HFF-Myc (cell line): ENCODE measurements at regions not wholly inside any gene's neighbourhood (a gene's known extent, or its start where the extent isn't known, plus 50 kb on each side); places are given as distances from the start of the nearest gene placed in this dataset.
"Not testable (repeated sequence)": the region's sequence is repeated elsewhere in the genome, so short reads cannot be mapped to it uniquely, and the experiment has no call there.

Experiments used
- DNase-seq: peaks from one replicate; pipeline ENCODE4 v3.0.0-alpha.2; 2011; ENCODE audit warnings: low read depth; ENCODE audit errors: extremely low read depth
- H3K4me3 ChIP-seq: replicated peaks from 2 replicates; pipeline ENCODE4 v1.5.1; 2011; ENCODE audit warnings: low read depth, mild to moderate bottlenecking, control low read depth, low read length
- TF ChIP-seq, protein P1 (sequence below): IDR thresholded peaks from 2 replicates; pipeline ENCODE4 v1.5.1; 2012; ENCODE audit warnings: mild to moderate bottlenecking, low read depth, low read length, control low read depth; ENCODE audit errors: missing control alignments

DNA sequence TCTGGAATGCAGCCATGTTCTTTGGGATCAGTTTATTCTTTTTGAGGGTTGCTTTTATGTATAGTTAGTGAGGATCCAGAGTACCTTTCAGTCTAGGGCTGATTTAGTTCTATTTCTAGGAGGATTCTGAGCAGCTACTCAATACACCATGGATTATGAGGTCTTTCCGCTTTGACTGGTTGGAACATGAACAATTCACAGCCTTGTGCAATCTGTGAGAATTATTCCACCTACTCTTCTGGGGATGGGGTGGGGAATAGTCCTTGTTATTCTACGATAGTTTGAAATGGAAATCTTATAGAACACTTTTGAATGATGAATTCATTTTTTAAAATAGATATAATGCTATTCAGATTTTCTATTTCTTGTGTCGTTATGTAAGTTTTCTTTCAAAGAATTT is 212.3 kb upstream of the ARRDC3 start:
- DNase-seq: no peak
- H3K4me3 ChIP-seq: no peak overlapping the region
- TF ChIP-seq, protein P1, sequence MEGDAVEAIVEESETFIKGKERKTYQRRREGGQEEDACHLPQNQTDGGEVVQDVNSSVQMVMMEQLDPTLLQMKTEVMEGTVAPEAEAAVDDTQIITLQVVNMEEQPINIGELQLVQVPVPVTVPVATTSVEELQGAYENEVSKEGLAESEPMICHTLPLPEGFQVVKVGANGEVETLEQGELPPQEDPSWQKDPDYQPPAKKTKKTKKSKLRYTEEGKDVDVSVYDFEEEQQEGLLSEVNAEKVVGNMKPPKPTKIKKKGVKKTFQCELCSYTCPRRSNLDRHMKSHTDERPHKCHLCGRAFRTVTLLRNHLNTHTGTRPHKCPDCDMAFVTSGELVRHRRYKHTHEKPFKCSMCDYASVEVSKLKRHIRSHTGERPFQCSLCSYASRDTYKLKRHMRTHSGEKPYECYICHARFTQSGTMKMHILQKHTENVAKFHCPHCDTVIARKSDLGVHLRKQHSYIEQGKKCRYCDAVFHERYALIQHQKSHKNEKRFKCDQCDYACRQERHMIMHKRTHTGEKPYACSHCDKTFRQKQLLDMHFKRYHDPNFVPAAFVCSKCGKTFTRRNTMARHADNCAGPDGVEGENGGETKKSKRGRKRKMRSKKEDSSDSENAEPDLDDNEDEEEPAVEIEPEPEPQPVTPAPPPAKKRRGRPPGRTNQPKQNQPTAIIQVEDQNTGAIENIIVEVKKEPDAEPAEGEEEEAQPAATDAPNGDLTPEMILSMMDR: no peak

DNA sequence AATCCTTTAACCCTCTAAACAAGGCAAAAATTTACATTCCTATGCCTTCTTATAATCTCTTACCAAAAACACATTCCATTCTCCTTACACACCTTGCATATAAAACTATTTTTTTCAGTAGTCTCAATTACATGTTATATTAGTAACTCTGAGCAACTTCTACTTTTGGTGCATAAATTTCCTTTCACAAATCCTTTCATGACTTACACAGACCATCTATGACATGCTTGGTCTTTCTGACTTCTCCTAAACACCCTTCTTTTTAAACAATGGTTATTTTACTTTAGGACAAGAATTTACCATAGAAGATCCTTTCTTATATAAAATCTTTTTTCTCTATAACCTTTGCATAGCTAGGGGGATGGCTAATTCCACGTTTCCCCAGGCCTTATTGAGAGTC is 208.0 kb upstream of the ARRDC3 start:
- DNase-seq: peak; percentile 4
- H3K4me3 ChIP-seq: no peak overlapping the region
- TF ChIP-seq, protein P1: no peak

DNA sequence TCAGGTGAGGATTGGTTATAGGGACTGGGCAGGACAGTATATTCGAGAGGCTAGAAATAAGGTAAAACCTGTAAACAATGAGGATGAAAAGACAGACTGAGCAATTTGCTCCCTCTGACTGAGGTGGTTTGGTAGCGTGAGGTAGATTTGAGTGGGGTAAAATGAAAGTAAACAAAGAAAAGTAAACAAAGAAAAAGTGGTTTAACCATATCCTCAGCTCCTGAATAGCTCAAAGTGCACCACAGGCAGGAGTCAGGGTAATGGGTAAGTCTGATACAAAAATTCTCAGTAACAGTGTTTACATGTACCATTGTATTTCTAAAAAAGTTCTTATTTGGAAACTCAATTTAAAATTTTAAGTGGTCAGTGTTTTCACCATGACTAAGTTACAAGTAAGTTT is 203.1 kb upstream of the ARRDC3 start:
- TF ChIP-seq, protein P1: no peak
- H3K4me3 ChIP-seq: no peak overlapping the region
- DNase-seq: no peak

DNA sequence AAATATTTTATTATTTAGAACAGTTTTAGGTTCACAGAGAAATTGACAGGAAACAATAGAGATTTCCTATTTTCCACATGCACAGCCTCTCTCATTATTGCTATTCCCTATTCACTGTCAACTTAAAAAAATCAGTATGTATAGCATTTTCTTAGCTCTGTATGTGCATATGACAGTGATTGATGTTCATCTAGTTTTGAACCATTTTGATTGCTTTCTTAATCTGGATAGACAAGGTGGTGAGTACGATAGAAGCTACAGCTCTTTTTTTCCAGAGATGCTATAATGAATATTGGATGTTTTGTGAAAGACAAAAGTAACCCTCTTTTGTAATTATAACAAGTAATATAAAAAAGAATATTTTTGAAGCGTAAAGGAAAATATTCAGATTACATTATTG is 201.2 kb upstream of the ARRDC3 start:
- TF ChIP-seq, protein P1: no peak
- no peak overlapping the region for H3K4me3 ChIP-seq

DNA sequence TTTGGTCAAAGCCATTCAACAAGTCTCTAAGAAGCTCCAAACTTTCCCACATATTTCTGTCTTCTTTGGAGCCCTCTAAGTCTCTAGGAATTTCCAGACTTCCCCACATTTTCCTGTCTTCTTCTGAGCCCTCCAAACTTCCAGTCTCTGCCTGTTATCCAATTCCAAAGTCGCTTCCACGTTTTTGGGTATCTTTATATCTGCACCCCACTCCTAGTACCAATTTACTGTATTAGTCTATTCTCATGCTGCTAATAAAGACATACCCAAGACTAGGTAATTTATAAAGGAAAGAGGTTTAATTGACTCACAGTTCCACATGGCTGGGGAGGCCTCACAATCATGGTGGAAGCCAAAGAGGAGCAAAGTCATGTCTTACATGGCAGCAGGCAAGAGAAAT is 182.9 kb upstream of the ARRDC3 start:
- DNase-seq, H3K4me3 ChIP-seq: not testable (repeated sequence)

More for the DNA sequence above, 201.2 kb upstream of the ARRDC3 start:
- no peak for DNase-seq

DNA sequence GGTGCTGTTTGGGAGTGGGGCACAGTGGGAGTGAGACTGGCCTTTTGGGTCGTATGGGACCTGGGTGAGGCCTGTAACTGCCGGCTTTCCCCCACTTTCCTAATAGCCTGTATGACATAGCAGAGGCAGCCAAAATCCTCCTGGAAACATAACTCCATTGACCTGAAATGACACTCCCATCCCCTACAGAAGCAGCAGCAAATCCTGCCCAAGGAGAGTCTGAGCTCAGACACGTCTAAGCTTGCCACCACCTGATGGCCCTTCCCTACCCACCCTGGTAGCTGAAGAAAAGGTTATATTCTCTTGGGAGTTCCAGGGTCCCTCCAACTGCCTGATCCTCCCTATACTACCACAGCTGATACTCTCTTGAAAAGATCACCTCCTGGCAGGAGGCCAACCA is 179.8 kb upstream of the ARRDC3 start:
- DNase-seq: no peak
- TF ChIP-seq, protein P1: no peak
- H3K4me3 ChIP-seq: no peak overlapping the region

DNA sequence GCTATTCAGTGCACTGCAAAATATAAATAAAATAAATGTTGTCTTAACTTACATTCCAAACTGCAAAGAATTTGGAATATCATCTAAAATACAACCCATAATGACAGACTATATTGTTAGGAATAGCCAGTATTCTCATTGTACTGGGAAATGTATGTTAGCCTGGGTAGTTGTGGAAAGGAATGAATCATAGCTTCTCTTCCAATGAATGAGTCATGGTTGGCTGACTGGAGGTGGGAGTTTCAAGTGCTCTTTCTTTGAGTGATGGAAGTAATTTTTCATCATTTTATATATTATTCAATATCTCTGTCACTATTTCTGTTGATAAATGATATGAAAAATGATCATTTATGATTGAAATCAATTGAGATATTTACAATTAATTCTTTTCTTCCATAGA is 158.6 kb upstream of the ARRDC3 start:
- no peak for DNase-seq
- TF ChIP-seq, protein P1: no peak
- no peak overlapping the region for H3K4me3 ChIP-seq

DNA sequence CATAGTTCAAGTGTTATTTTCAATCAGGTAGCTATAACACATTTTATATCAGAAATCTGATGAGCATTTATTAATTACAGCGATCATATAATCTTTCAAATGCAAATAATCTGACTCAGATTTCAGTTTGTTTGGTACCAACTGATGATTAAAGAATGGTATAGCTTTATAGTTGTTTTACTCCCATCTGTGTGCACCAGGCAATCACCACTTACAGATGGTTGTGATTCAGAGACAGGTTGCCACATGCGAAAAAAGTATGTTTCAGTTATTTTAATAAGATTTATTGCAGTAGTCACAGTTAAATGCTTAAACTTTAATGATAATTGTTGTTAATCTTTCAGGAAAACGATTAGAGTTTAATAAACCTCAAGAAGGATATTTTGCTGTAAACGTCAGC is 155.1 kb upstream of the ARRDC3 start:
- H3K4me3 ChIP-seq: no peak overlapping the region
- DNase-seq: no peak
- TF ChIP-seq, protein P1: no peak
